GM19238 (cell line): ENCODE measurements at regions not wholly inside any gene's neighbourhood (a gene's known extent, or its start where the extent isn't known, plus 50 kb on each side); places are given as distances from the start of the nearest gene placed in this dataset.
"Not testable (repeated sequence)": the region's sequence is repeated elsewhere in the genome, so short reads cannot be mapped to it uniquely, and the experiment has no call there.

Experiments
- DNase-seq: peaks from one replicate; pipeline ENCODE4 v3.0.0; 2011; ENCODE audit warnings: low spot score; ENCODE audit not compliant: insufficient read length

DNA sequence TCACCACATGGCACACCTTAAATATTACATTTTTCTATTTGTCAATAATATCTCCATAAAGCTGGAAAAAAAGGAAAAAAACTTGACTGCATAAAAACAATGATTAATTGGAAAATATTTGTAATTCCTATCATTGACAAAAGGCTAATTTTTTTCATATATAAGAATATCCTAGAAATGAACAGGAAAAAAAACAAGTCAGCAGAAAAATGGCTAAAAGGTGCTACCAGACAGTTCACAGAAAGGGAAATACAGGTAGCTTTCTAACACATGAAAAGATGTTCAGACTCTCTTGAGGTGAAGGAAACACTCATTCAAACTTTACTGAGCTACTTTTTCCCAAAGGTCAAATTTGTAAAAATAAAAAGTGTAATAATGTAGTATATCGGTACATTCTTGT, 104.1 kb upstream of the SCAF8 start:
- DNase-seq: no peak

DNA sequence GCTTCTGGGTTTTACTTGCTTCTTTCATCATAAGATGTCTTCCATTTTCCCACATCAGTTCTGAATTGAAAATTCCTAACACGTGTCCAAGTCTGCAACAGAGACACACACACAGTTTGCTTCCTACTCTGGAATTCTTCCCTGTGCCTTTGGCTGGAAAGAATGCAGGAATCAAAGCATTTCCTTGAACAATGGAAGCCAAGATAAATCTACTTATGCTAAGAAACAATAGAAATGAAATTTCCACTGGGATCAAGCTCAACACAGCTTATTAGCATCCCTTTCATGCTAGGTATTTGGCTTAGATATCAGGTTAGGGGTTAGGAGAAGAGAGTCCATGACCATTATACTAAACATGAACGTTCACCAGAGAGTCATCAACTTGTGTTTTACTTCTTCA, 101.1 kb upstream of the SCAF8 start:
- DNase-seq: no peak

DNA sequence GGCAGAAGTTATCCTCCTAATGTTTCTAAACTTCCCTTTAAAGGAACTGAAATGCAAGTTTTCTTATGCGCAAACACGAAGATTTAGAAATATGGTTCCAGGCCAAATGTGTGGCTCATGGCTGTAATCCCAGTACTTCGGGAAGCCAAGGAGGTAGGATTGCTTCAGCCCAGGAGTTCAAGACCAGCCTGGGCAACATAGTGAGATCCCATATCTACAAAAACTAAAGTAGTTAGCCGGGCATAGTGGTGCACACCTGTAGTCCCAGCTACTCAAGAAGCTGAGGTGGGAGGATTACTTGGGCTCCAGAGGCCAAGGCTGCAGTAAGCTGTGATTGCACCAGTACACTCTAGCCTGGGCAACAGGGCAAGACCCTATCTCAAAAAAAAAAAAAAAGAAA, 95.8 kb upstream of the SCAF8 start:
- DNase-seq: no peak

DNA sequence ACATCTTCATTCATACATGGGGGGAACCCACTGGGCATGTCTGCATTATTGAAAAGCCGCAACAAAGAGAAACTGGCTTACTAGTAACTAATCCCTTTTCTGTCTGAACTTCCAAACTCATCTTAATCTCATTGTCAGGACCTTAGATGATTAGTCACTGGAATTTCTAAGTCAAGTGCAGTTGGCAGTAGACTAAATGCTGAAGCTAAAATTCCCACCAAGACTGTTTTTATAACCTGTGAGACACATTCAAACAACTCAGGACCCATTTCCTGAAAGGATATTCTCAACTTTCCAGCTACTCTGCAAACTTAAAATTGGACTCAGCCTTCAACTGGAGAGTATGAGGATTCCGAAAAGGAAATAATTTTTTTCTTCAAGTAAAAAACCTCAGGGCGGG, 94.8 kb upstream of the SCAF8 start:
- no peak for DNase-seq

DNA sequence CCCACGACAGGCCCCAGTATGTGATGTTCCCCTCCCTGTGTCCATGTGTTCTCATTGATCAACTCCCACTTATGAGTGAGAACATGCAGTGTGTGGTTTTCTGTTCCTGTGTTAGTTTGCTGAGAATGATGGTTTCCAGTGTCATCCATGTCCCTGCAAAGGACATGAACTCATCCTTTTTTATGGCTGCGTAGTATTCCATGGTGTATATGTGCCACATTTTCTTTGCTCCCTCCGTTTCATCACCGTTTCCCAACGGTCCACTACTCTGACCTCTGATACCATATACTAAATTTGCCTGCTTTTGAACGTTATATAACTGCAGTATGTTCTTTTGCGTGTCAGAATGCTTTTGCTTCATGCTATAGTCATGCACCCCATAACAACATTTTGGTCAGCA, 94.0 kb upstream of the SCAF8 start:
- DNase-seq: not testable (repeated sequence)

DNA sequence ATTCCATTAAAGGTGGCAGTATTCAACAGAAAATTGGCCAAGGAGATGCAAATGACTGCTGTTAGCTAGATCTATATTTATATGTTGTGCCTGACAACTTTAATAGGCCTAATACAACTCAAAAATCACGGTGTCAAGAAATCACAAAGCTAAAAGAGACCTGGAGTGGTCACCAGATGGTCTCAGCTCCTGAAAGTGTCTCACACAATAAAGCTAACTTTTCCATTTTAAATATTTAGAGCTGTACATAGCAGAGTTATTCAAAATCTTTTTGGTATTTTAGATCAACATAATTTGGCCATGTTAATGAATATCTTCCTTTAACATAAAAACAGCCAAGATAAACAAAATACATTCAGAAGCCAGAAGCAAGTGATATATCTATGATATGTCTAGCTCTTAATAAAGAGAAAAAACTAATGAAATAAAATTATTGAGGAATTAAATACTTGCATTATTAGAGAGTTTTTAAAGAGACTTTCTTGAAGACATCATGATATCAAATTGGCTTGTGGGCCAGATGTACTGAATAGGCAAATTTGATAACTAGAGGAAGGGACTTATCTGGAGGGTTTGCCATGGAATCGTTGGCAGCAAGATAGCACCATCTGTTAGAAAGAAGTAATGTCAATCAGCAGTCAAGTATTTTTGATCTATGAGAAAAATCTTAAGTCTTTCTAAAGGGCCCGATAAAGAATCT, 84.9 kb upstream of the SCAF8 start:
- no peak for DNase-seq

DNA sequence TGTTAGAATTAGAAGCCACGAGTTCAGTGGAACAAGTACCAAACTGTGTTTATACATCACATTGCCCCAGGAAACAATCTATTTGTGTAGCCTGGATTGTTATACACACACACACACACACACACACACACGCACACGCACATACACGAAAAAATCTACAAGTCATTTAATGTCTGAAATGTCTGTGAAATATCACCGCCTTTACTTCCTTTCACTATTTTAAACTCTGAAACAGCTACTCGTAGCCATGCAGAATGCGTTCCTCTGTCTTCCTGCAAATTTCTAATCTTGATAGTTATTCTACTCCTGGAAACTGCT, 84.4 kb upstream of the SCAF8 start:
- DNase-seq: no peak

DNA sequence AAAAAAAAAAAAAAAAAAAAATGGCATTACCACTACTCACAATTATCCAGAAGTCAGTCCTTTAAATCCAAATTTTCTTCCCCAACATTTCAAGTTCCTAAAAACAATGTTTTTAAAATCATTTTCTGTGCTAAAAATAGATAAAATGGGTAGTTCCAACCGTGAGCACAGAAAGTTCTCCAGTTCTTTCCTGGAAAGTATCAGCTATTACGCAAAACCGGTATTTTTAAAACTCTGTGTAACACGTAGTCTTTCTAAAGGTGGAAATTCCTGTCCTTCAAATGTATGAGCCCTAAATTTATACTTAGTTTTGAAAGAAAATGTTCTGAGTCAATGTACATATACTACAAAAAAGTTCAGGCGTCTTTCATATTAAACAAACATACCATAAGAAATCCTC, 83.5 kb upstream of the SCAF8 start:
- no peak for DNase-seq

DNA sequence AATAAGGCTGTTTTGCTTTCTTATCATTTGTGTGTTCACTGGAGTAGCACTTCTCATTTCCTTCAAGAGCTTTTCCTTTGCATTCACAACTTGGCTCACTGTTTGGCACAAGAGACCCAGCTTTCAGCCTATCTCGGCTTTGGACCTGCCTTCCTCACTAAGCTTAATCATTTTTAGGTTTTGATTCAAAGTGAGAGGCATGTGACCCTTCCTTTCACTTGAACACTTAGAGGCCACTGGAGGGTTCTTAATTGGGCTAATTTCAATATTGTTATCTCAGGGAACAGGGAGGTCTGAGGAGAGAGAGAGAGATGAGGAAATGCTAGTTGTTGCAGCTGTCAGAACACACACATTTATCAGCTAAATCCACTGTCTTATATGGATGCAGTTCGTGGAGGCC, 82.9 kb upstream of the SCAF8 start:
- DNase-seq: no peak

DNA sequence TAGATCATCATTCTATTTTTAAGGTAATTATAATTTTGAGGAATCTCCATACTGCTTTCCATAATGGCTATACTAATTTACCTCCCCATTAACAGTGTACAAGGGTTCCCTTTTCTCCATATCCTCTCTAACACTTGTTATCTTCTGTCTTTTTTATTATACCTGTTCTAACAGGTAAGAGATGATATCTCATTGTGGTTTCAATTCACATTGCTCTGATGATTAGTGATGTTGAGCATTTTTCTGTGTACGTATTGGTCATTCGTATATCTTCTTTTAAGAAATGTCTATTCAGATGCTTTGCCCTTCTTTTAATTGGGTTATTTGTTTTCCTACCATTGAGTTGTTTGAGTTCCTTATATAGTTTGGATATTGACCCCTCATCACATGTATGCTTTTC, 81.6 kb upstream of the SCAF8 start:
- no peak for DNase-seq

DNA sequence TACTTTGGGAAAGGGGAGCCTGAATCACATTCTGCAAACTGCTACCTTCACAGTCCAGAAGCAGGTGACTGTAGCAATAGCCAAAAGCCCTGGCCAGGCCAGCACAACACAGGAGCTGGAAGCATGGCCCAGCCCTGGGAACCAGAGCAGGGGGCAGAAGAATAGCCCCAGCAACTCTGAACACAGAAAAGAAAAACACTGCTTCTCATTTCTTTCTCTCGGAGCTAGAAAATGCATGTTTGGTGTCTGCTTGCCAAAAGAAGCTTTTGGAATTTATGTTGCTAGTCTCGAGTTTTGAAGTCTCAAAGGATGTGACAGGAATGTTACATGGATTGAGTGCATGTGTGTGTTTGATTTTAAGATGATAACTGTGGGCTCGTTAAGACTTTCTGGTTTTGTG, 79.8 kb upstream of the SCAF8 start:
- DNase-seq: no peak

DNA sequence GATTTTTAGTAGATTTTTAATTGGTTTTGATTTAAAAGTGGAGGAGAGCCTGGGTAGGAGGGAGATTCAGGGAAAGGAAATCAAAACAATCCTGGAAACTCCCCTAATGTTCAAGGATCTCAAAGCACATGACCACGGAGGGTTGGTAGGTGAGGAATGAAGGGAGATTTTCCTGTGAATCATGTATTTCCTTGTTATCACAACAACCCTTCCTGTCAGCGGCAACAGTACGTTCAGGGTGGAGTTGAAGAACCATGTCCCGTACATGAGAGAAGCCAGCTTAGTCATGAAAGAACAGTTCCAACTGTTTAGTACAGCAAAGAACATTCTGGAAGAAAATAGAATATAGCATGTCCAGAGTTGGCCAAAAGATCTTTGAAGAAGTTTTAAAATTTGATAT, 79.4 kb upstream of the SCAF8 start:
- no peak for DNase-seq

DNA sequence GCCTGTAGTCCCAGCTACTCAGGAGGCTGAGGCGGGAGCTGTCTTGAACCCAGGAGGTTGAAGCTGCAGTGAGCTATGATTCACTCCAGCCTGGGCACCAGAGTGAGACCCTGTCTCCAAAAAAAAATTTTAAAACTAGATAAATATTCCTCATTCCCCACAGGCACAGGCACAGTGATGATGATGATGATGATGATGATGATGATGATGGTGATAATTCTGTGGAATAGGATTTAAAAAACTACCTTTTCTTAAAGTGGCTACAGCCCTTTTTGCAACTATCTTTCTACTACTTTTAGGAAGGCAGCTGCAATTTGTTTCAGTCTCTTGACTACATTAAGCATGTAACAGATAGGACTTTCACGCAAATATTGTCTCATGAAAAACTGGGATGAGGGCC, 76.6 kb upstream of the SCAF8 start:
- DNase-seq: no peak

DNA sequence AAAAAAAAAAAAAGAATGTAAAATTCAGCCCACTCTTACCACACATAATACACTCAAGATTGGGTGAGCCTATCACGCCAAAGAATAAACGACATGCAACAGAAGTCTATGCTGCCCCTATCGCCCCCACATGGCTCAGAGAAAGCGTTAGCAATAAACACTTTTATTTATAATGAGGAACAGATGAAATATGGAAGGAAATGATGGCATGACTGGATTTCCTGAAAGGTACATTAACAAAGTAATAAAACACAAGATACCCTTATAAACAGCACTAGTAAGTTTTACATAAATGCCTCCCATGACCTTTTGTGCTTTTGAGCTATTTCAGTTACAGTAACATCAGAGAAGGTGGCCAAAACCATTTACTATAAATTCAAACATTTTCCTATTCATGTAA, 71.4 kb upstream of the SCAF8 start:
- DNase-seq: no peak

DNA sequence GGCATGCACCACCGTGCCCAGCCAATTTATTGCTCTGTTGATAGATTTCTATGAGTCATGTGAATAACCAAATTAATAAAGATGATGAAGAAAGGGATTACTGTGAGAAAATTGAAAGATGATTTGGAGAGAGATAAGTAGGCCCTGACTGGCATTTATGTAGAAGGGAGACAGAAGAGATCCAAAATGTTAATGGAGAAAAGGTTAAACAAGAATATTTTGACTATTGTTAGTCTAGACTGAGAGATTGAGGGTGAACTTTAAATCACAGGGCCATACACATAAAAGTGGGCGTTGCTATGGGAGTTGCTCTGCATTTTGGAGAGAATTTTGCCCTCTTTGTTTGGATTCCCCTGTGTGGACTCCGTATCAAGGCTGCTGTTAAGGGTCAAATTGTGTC, 68.9 kb upstream of the SCAF8 start:
- DNase-seq: no peak

DNA sequence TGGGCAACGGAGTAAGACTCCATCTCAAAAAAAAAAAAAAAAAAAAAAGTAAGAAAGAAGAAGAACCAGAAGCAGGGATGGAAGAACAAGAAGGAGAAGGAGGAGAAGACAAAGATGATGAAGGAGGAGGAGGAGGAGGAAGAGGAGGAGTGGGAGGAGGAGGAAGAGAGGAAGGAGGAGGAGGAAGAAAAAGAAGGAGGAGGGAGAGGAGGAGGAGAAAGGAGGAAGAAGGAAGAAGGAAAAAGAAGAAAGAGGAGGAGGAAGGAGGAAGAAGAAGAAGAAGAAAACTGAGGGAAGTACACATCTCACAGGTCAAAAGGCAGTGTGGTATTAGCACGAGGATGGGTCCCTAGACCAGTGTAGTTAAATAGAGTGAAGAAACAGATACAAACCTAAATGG, 65.1 kb upstream of the SCAF8 start:
- DNase-seq: no peak

DNA sequence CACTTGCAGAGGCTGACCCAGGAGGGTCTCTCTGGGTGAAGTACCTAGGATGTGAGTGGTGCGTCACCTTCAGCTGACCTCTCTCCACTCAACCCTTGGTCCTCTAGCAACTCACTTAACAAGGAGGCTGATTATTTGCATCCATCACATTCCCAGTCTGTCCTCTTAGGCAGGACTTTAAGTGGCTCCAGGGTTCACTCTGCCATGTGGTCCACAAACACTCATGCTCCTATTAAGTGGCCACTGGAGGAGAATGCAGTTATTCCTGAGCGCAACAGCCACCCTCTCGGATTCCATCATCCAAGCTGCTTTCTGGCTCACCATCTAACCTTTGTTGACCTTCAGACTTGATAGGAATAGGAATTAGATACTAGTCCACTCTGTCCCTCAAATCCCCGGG, 61.1 kb upstream of the SCAF8 start:
- DNase-seq: no peak

DNA sequence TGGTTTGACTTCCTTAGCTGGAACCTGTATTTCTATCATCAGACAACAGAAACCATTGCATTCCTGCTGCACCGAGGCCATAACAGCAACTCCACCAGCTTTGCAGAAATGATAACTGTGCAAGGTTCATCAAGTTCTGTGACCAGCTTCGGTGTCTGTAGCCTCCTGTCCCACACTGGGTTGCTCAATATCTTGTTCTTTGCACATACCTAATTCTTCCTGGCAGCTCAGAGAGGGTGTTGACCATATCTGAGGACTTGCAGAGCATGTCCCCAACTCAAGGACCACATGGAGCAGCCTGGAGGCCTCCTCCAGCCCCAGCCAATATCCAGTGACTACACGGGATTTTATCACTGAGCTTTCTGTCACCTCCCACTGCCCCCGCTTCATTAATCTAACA, 59.3 kb upstream of the SCAF8 start:
- DNase-seq: no peak

DNA sequence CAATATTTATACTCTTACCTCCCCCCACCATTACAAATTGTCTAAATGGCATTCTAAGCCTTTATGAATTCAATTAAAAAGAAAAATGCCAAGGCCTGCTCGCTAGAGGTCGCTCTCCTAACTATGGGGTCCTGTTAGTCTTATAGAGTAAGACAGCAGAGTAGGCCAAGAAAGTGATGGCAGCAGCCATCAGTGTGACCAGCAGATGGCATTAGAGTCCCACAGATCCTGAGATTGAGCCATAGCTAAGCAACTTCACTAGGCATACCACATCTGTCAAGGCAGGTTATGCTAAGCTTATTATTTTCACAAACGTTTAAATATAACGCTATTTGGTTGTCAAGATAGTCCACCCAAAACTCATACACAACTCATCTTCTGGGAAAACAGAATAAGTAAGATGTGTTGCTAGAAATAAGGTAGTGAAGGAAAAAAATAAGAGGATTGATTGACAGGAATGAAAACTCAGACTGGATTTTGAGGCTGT, 57.6 kb upstream of the SCAF8 start:
- peak; percentile 75 for DNase-seq

DNA sequence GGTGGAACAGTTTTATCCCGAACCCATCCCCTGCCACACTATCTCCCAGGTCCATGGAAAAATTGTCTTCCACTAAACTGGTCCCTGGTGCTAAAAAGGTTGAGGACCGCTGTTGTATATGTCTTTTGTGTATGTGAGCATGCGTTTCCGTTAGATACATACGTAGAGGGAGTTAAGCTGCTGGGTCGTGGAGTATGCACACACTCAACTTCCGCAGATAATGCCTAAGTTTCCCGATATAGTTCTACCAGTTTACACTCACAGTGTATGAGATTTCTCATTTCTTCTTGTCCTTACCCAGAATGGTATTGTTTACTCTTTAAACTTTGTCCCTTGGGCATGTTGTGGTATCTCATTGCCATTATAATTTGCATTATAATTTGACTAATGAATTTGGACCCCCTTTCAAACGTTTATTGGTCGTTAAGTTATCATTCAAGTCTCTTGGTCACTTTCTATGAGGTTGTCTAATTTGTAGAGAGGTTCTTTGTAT, 50.5 kb upstream of the SCAF8 start:
- DNase-seq: no peak
